ENCODE measurements at regions not wholly inside any gene's neighbourhood (a gene's known extent, or its start where the extent isn't known, plus 50 kb on each side); places are given as distances from the start of the nearest gene placed in this dataset.
A peak's percentile ranks its signal among the peaks of the same experiment; 100 is the strongest.

GRCh38 chr1:59074598-59074997, 222.3 kb upstream of the FGGY start:
- Histone ChIP-seq H3K36me3 (replicated peaks; ENCODE audit: insufficient read depth, low read depth) (no peaks in the 10 kb centered on the region), H4K20me1 (ENCODE audit: insufficient read depth, poor library complexity, severe bottlenecking) (no peaks in the 10 kb centered on the region), H2AFZ (no peak overlapping the region), H3K27me3 (no peaks in the 10 kb centered on the region), H3K4me2 (no peak overlapping the region), H3K79me2 (no peaks in the 10 kb centered on the region), H3K4me1 (ENCODE audit: insufficient read depth) (peaks cover 41% of the 10 kb centered on the region), H3K4me3 (no peak overlapping the region), H3K27ac (peak overlapping the region; percentile 9), H3K9me2 (replicated peaks; ENCODE audit: insufficient read depth) (no peaks in the 10 kb centered on the region), H3K9me3 (ENCODE audit: low read depth) (no peaks in the 10 kb centered on the region)
- no peak for DNase-seq (ENCODE audit: low spot score)
- WGBS (ENCODE audit: low lambda C conversion rate, missing lambda C conversion rate) = 53% methylated on average over 3 of the region's 3 CpGs
- TF ChIP-seq EZH2phosphoT487 (IDR thresholded peaks at IDR 0.05; ENCODE audit: low read depth, severe bottlenecking, unreplicated experiment) (no peak), EZH2 (IDR thresholded peaks at IDR 0.05; ENCODE audit: borderline replicate concordance) (no peak), CTCF (IDR thresholded peaks at IDR 0.05; ENCODE audit: poor library complexity) (no peak)

- Histone ChIP-seq H3K4me1 (ENCODE audit: insufficient read depth) (peaks cover 44% of the 10 kb centered on the region), H4K20me1 (ENCODE audit: insufficient read depth, poor library complexity, severe bottlenecking) (no peaks in the 10 kb centered on the region), H3K9me2 (replicated peaks; ENCODE audit: insufficient read depth) (no peaks in the 10 kb centered on the region), H3K27me3 (no peaks in the 10 kb centered on the region), H3K27ac (peak overlapping the region; percentile 9), H3K4me2 (no peak overlapping the region), H3K9me3 (ENCODE audit: low read depth) (no peaks in the 10 kb centered on the region), H3K4me3 (no peak overlapping the region), H2AFZ (no peak overlapping the region), H3K36me3 (replicated peaks; ENCODE audit: insufficient read depth, low read depth) (no peaks in the 10 kb centered on the region), H3K79me2 (no peaks in the 10 kb centered on the region)
- TF ChIP-seq EZH2 (IDR thresholded peaks at IDR 0.05; ENCODE audit: borderline replicate concordance) (no peak), EZH2phosphoT487 (IDR thresholded peaks at IDR 0.05; ENCODE audit: low read depth, severe bottlenecking, unreplicated experiment) (no peak), CTCF (IDR thresholded peaks at IDR 0.05; ENCODE audit: poor library complexity) (no peak)
- no peak for DNase-seq (ENCODE audit: low spot score)
- 78% methylated on average over 6 of the region's 6 CpGs for WGBS (ENCODE audit: low lambda C conversion rate, missing lambda C conversion rate)
These were observed 221.9 kb upstream of the FGGY start for GRCh38 chr1:59075021-59075420.

- H4K20me1 ChIP-seq (ENCODE audit: insufficient read depth, poor library complexity, severe bottlenecking) = no peaks in the 10 kb centered on the region
- peaks cover 32% of the 10 kb centered on the region for H3K4me1 ChIP-seq (ENCODE audit: insufficient read depth)
- H3K9me2 ChIP-seq (replicated peaks; ENCODE audit: insufficient read depth) = no peaks in the 10 kb centered on the region
- H3K4me2 ChIP-seq = no peak overlapping the region
- H3K9me3 ChIP-seq (ENCODE audit: low read depth) = no peaks in the 10 kb centered on the region
- H3K27me3 ChIP-seq = no peaks in the 10 kb centered on the region
- H2AFZ ChIP-seq = no peak overlapping the region
- H3K4me3 ChIP-seq = no peak overlapping the region
- WGBS (ENCODE audit: low lambda C conversion rate, missing lambda C conversion rate) = 87% methylated on average over 1 of the region's 1 CpG
- no peak for DNase-seq (ENCODE audit: low spot score)
- no peaks in the 10 kb centered on the region for H3K79me2 ChIP-seq
- TF ChIP-seq EZH2 (IDR thresholded peaks at IDR 0.05; ENCODE audit: borderline replicate concordance) (no peak), CTCF (IDR thresholded peaks at IDR 0.05; ENCODE audit: poor library complexity) (peak; percentile 27)
- no peaks in the 10 kb centered on the region for H3K36me3 ChIP-seq (replicated peaks; ENCODE audit: insufficient read depth, low read depth)
- no peak overlapping the region for H3K27ac ChIP-seq
These were observed 220.3 kb upstream of the FGGY start for GRCh38 chr1:59076612-59077011.

- H3K4me1 ChIP-seq (ENCODE audit: insufficient read depth) = peaks cover 32% of the 10 kb centered on the region
- WGBS (ENCODE audit: low lambda C conversion rate, missing lambda C conversion rate) = 36% methylated on average over 6 of the region's 6 CpGs
- H2AFZ ChIP-seq = no peak overlapping the region
- H3K36me3 ChIP-seq (replicated peaks; ENCODE audit: insufficient read depth, low read depth) = no peaks in the 10 kb centered on the region
- H3K4me3 ChIP-seq = no peak overlapping the region
- H3K4me2 ChIP-seq = no peak overlapping the region
- DNase-seq (ENCODE audit: low spot score) = no peak
- no peaks in the 10 kb centered on the region for H3K9me2 ChIP-seq (replicated peaks; ENCODE audit: insufficient read depth)
- no peaks in the 10 kb centered on the region for H3K9me3 ChIP-seq (ENCODE audit: low read depth)
- peak overlapping the region; percentile 35 for H3K27ac ChIP-seq
- TF ChIP-seq EZH2 (IDR thresholded peaks at IDR 0.05; ENCODE audit: borderline replicate concordance) (no peak), EZH2phosphoT487 (IDR thresholded peaks at IDR 0.05; ENCODE audit: low read depth, severe bottlenecking, unreplicated experiment) (no peak), CTCF (IDR thresholded peaks at IDR 0.05; ENCODE audit: poor library complexity) (no peak)
- no peaks in the 10 kb centered on the region for H3K27me3 ChIP-seq
- no peaks in the 10 kb centered on the region for H3K79me2 ChIP-seq
- H4K20me1 ChIP-seq (ENCODE audit: insufficient read depth, poor library complexity, severe bottlenecking) = no peaks in the 10 kb centered on the region
These were observed 219.3 kb upstream of the FGGY start for GRCh38 chr1:59077466-59078069.

All from hepatocyte (in vitro differentiated cells).